ENCODE measurements at regions not wholly inside any gene's neighbourhood (a gene's known extent, or its start where the extent isn't known, plus 50 kb on each side); places are given as distances from the start of the nearest gene placed in this dataset.

DNA sequence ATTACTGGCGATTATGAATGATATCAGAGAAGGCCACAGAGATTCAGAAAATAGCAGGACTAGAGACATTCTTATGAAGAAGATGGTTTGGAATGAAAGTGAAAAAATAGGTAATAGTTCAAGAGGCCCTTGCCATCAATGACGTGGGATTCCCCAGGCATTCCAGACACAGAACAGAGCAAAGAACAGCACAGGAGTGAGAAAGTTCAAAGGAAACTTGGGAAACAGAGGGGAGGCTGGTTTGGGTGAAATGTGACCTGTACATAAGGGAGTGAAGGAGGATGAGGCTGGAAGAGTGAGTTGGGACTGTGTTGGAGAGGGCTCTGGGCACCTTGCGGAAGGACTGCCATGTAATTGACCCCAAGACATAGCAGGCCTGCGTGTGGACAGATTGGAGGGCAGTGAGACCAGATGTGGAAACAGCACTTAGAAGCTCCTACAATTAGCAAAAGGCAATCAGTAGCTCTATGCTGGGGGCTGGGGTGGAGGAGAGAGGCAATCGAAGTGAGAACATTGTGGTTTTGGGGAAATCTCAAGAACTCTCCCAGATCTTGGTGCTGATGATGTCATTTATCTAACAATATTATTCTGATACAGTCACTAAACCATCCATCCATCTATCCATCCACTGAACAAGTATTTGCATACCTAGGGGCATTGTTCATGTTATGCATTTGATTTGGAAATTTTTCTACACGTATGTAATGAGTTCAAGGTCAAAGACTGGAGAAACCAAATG lies 365.3 kb upstream of the ZFHX3 start:
- TF ChIP-seq POLR2A (IDR thresholded peaks at IDR 0.05) (no peak), EP300 (IDR thresholded peaks at IDR 0.05) (no peak)
- TF ChIP-seq, protein P1, sequence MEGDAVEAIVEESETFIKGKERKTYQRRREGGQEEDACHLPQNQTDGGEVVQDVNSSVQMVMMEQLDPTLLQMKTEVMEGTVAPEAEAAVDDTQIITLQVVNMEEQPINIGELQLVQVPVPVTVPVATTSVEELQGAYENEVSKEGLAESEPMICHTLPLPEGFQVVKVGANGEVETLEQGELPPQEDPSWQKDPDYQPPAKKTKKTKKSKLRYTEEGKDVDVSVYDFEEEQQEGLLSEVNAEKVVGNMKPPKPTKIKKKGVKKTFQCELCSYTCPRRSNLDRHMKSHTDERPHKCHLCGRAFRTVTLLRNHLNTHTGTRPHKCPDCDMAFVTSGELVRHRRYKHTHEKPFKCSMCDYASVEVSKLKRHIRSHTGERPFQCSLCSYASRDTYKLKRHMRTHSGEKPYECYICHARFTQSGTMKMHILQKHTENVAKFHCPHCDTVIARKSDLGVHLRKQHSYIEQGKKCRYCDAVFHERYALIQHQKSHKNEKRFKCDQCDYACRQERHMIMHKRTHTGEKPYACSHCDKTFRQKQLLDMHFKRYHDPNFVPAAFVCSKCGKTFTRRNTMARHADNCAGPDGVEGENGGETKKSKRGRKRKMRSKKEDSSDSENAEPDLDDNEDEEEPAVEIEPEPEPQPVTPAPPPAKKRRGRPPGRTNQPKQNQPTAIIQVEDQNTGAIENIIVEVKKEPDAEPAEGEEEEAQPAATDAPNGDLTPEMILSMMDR (IDR thresholded peaks at IDR 0.05), result no peak

All from tibial nerve (tissue), 4 donors.